ENCODE measurements at regions not wholly inside any gene's neighbourhood (a gene's known extent, or its start where the extent isn't known, plus 50 kb on each side); places are given as distances from the start of the nearest gene placed in this dataset.
"Not testable (repeated sequence)": the region's sequence is repeated elsewhere in the genome, so short reads cannot be mapped to it uniquely, and the experiment has no call there.

GRCh38 chr2:13696601-13697000, 935.9 kb upstream of the LRATD1 start:
- H3K4me1 ChIP-seq (ENCODE audit: control insufficient read depth, insufficient read depth, low read length): no peaks in the 10 kb centered on the region
- WGBS (ENCODE audit: insufficient coverage, low lambda C conversion rate): 100% methylated on average over 1 of the region's 5 CpGs
- DNase-seq: no peak

GRCh38 chr2:13698847-13699246, 933.7 kb upstream of the LRATD1 start:
- no peak for DNase-seq
- Histone ChIP-seq H3K27me3 (ENCODE audit: control insufficient read depth, insufficient read depth, low read length) (no peaks in the 10 kb centered on the region), H3K36me3 (ENCODE audit: control insufficient read depth, insufficient read depth, low read length) (no peaks in the 10 kb centered on the region), H3K9me3 (ENCODE audit: control insufficient read depth, low read depth, low read length) (no peaks in the 10 kb centered on the region), H3K27ac (ENCODE audit: low read length) (no peak overlapping the region), H3K4me1 (ENCODE audit: control insufficient read depth, insufficient read depth, low read length) (no peaks in the 10 kb centered on the region), H3K4me3 (ENCODE audit: low read length) (no peak overlapping the region)
- WGBS (ENCODE audit: insufficient coverage, low lambda C conversion rate): no CpG with 5 or more reads among the region's 1 CpG

More at GRCh38 chr2:13696601-13697000, 935.9 kb upstream of the LRATD1 start:
- Histone ChIP-seq H3K27me3 (ENCODE audit: control insufficient read depth, insufficient read depth, low read length) (no peaks in the 10 kb centered on the region), H3K9me3 (ENCODE audit: control insufficient read depth, low read depth, low read length) (no peaks in the 10 kb centered on the region), H3K27ac (ENCODE audit: low read length) (no peak overlapping the region), H3K4me3 (ENCODE audit: low read length) (no peak overlapping the region), H3K36me3 (ENCODE audit: control insufficient read depth, insufficient read depth, low read length) (no peaks in the 10 kb centered on the region)

GRCh38 chr2:13699939-13700338, 932.6 kb upstream of the LRATD1 start:
- H3K4me3 ChIP-seq (ENCODE audit: low read length); H3K36me3 ChIP-seq (ENCODE audit: control insufficient read depth, insufficient read depth, low read length); H3K27me3 ChIP-seq (ENCODE audit: control insufficient read depth, insufficient read depth, low read length); DNase-seq; H3K9me3 ChIP-seq (ENCODE audit: control insufficient read depth, low read depth, low read length); H3K4me1 ChIP-seq (ENCODE audit: control insufficient read depth, insufficient read depth, low read length); H3K27ac ChIP-seq (ENCODE audit: low read length): not testable (repeated sequence)
- WGBS (ENCODE audit: insufficient coverage, low lambda C conversion rate): no CpG with 5 or more reads among the region's 4 CpGs

GRCh38 chr2:13711154-13711553, 921.4 kb upstream of the LRATD1 start:
- Histone ChIP-seq H3K4me3 (ENCODE audit: low read length) (no peak overlapping the region), H3K27ac (ENCODE audit: low read length) (no peak overlapping the region), H3K27me3 (ENCODE audit: control insufficient read depth, insufficient read depth, low read length) (no peaks in the 10 kb centered on the region), H3K36me3 (ENCODE audit: control insufficient read depth, insufficient read depth, low read length) (no peaks in the 10 kb centered on the region), H3K4me1 (ENCODE audit: control insufficient read depth, insufficient read depth, low read length) (no peaks in the 10 kb centered on the region), H3K9me3 (ENCODE audit: control insufficient read depth, low read depth, low read length) (no peaks in the 10 kb centered on the region)
- WGBS (ENCODE audit: insufficient coverage, low lambda C conversion rate): 37% methylated on average over 2 of the region's 2 CpGs
- DNase-seq: no peak

GRCh38 chr2:13714466-13714865, 918.1 kb upstream of the LRATD1 start:
- H3K27me3 ChIP-seq (ENCODE audit: control insufficient read depth, insufficient read depth, low read length): no peaks in the 10 kb centered on the region
- no peak overlapping the region for H3K4me3 ChIP-seq (ENCODE audit: low read length)
- no peak for DNase-seq
- H3K9me3 ChIP-seq (ENCODE audit: control insufficient read depth, low read depth, low read length): no peaks in the 10 kb centered on the region
- H3K36me3 ChIP-seq (ENCODE audit: control insufficient read depth, insufficient read depth, low read length): no peaks in the 10 kb centered on the region
- WGBS (ENCODE audit: insufficient coverage, low lambda C conversion rate): no CpG with 5 or more reads among the region's 3 CpGs
- H3K4me1 ChIP-seq (ENCODE audit: control insufficient read depth, insufficient read depth, low read length): no peaks in the 10 kb centered on the region
- no peak overlapping the region for H3K27ac ChIP-seq (ENCODE audit: low read length)

- no peak overlapping the region for H3K27ac ChIP-seq (ENCODE audit: low read length)
- no CpG with 5 or more reads among the region's 1 CpG for WGBS (ENCODE audit: insufficient coverage, low lambda C conversion rate)
- H3K9me3 ChIP-seq (ENCODE audit: control insufficient read depth, low read depth, low read length): no peaks in the 10 kb centered on the region
- H3K27me3 ChIP-seq (ENCODE audit: control insufficient read depth, insufficient read depth, low read length): no peaks in the 10 kb centered on the region
- DNase-seq: no peak
- no peaks in the 10 kb centered on the region for H3K4me1 ChIP-seq (ENCODE audit: control insufficient read depth, insufficient read depth, low read length)
- no peak overlapping the region for H3K4me3 ChIP-seq (ENCODE audit: low read length)
- no peaks in the 10 kb centered on the region for H3K36me3 ChIP-seq (ENCODE audit: control insufficient read depth, insufficient read depth, low read length)
Measured at GRCh38 chr2:13725945-13726344, 906.6 kb upstream of the LRATD1 start.

GRCh38 chr2:13745330-13745729, 887.2 kb upstream of the LRATD1 start:
- WGBS (ENCODE audit: insufficient coverage, low lambda C conversion rate): no CpG with 5 or more reads among the region's 3 CpGs
- DNase-seq: no peak

GRCh38 chr2:13751955-13752354, 880.6 kb upstream of the LRATD1 start:
- H3K36me3 ChIP-seq (ENCODE audit: control insufficient read depth, insufficient read depth, low read length): no peaks in the 10 kb centered on the region
- H3K27ac ChIP-seq (ENCODE audit: low read length): no peak overlapping the region
- no CpG with 5 or more reads among the region's 1 CpG for WGBS (ENCODE audit: insufficient coverage, low lambda C conversion rate)
- H3K4me3 ChIP-seq (ENCODE audit: low read length): no peak overlapping the region
- no peak for DNase-seq
- no peaks in the 10 kb centered on the region for H3K27me3 ChIP-seq (ENCODE audit: control insufficient read depth, insufficient read depth, low read length)
- no peaks in the 10 kb centered on the region for H3K4me1 ChIP-seq (ENCODE audit: control insufficient read depth, insufficient read depth, low read length)
- no peaks in the 10 kb centered on the region for H3K9me3 ChIP-seq (ENCODE audit: control insufficient read depth, low read depth, low read length)

More at GRCh38 chr2:13745330-13745729, 887.2 kb upstream of the LRATD1 start:
- H3K36me3 ChIP-seq (ENCODE audit: control insufficient read depth, insufficient read depth, low read length): no peaks in the 10 kb centered on the region
- H3K27me3 ChIP-seq (ENCODE audit: control insufficient read depth, insufficient read depth, low read length): no peaks in the 10 kb centered on the region
- peaks cover 2% of the 10 kb centered on the region for H3K9me3 ChIP-seq (ENCODE audit: control insufficient read depth, low read depth, low read length)
- H3K27ac ChIP-seq (ENCODE audit: low read length): no peak overlapping the region
- H3K4me1 ChIP-seq (ENCODE audit: control insufficient read depth, insufficient read depth, low read length): no peaks in the 10 kb centered on the region
- no peak overlapping the region for H3K4me3 ChIP-seq (ENCODE audit: low read length)

- DNase-seq: no peak
- no peaks in the 10 kb centered on the region for H3K27me3 ChIP-seq (ENCODE audit: control insufficient read depth, insufficient read depth, low read length)
- 13% methylated on average over 1 of the region's 1 CpG for WGBS (ENCODE audit: insufficient coverage, low lambda C conversion rate)
- H3K4me1 ChIP-seq (ENCODE audit: control insufficient read depth, insufficient read depth, low read length): no peaks in the 10 kb centered on the region
- H3K4me3 ChIP-seq (ENCODE audit: low read length): no peak overlapping the region
- H3K27ac ChIP-seq (ENCODE audit: low read length): no peak overlapping the region
- no peaks in the 10 kb centered on the region for H3K9me3 ChIP-seq (ENCODE audit: control insufficient read depth, low read depth, low read length)
- no peaks in the 10 kb centered on the region for H3K36me3 ChIP-seq (ENCODE audit: control insufficient read depth, insufficient read depth, low read length)
Measured at GRCh38 chr2:13758412-13758811, 874.1 kb upstream of the LRATD1 start.

- Histone ChIP-seq H3K27me3 (ENCODE audit: control insufficient read depth, insufficient read depth, low read length) (no peaks in the 10 kb centered on the region), H3K9me3 (ENCODE audit: control insufficient read depth, low read depth, low read length) (peaks cover 2% of the 10 kb centered on the region), H3K4me3 (ENCODE audit: low read length) (no peak overlapping the region), H3K27ac (ENCODE audit: low read length) (no peak overlapping the region), H3K4me1 (ENCODE audit: control insufficient read depth, insufficient read depth, low read length) (no peaks in the 10 kb centered on the region), H3K36me3 (ENCODE audit: control insufficient read depth, insufficient read depth, low read length) (no peaks in the 10 kb centered on the region)
- no CpG with 5 or more reads among the region's 2 CpGs for WGBS (ENCODE audit: insufficient coverage, low lambda C conversion rate)
- DNase-seq: no peak
Measured at GRCh38 chr2:13768274-13768673, 864.2 kb upstream of the LRATD1 start.

- no peaks in the 10 kb centered on the region for H3K36me3 ChIP-seq (ENCODE audit: control insufficient read depth, insufficient read depth, low read length)
- no peak overlapping the region for H3K4me3 ChIP-seq (ENCODE audit: low read length)
- WGBS (ENCODE audit: insufficient coverage, low lambda C conversion rate): 86% methylated on average over 1 of the region's 2 CpGs
- peaks cover 2% of the 10 kb centered on the region for H3K9me3 ChIP-seq (ENCODE audit: control insufficient read depth, low read depth, low read length)
- no peak for DNase-seq
- no peaks in the 10 kb centered on the region for H3K27me3 ChIP-seq (ENCODE audit: control insufficient read depth, insufficient read depth, low read length)
- H3K27ac ChIP-seq (ENCODE audit: low read length): no peak overlapping the region
- H3K4me1 ChIP-seq (ENCODE audit: control insufficient read depth, insufficient read depth, low read length): no peaks in the 10 kb centered on the region
Measured at GRCh38 chr2:13770279-13770678, 862.2 kb upstream of the LRATD1 start.
